WERI-Rb-1 (cell line): ENCODE measurements at regions not wholly inside any gene's neighbourhood (a gene's known extent, or its start where the extent isn't known, plus 50 kb on each side); places are given as distances from the start of the nearest gene placed in this dataset.

Experiments
- DNase-seq: peaks from one replicate; pipeline ENCODE4 v3.0.0-alpha.2; 2020
- H3K27ac ChIP-seq: fragments of 250-450 bp; sonication (Bioruptor Pico); 2 replicates; pipeline ENCODE4 v1.5.1; 2020; ENCODE audit warnings: mild to moderate bottlenecking, moderate library complexity
- H3K27me3 ChIP-seq: fragments of 250-450 bp; sonication (Bioruptor Pico); 2 replicates; pipeline ENCODE4 v1.5.1; 2021; ENCODE audit warnings: mild to moderate bottlenecking, low read depth, moderate library complexity; ENCODE audit not compliant: insufficient read depth, severe bottlenecking
- H3K36me3 ChIP-seq: fragments of 250-450 bp; sonication (Bioruptor Pico); 2 replicates; pipeline ENCODE4 v1.5.1; 2020; ENCODE audit warnings: mild to moderate bottlenecking, moderate library complexity
- H3K4me3 ChIP-seq: 2 replicates; pipeline ENCODE4 v1.5.1; 2011; ENCODE audit warnings: low read depth, mild to moderate bottlenecking, control low read depth, low read length
- H3K9me3 ChIP-seq: fragments of 250-450 bp; sonication (Bioruptor Pico); 2 replicates; pipeline ENCODE4 v1.5.1; 2021; ENCODE audit warnings: mild to moderate bottlenecking, moderate library complexity; ENCODE audit not compliant: severe bottlenecking
- CTCF ChIP-seq: IDR thresholded peaks from 2 replicates; pipeline ENCODE4 v1.5.1; 2011; ENCODE audit warnings: low read depth, mild to moderate bottlenecking, control low read depth, inconsistent platforms, low read length

- no peaks in the 10 kb centered on the region for H3K27me3 ChIP-seq
- no peaks in the 10 kb centered on the region for H3K36me3 ChIP-seq
- TF ChIP-seq CTCF = no peak
- DNase-seq = no peak
- H3K9me3 ChIP-seq = no peaks in the 10 kb centered on the region
- no peak overlapping the region for H3K27ac ChIP-seq
- no peak overlapping the region for H3K4me3 ChIP-seq
Measured at GRCh38 chr14:71328183-71328582, 420.9 kb downstream of the PCNX1 start.

- no peak for TF ChIP-seq CTCF
- H3K27ac ChIP-seq = no peak overlapping the region
- no peaks in the 10 kb centered on the region for H3K9me3 ChIP-seq
- no peaks in the 10 kb centered on the region for H3K36me3 ChIP-seq
- H3K27me3 ChIP-seq = no peaks in the 10 kb centered on the region
- DNase-seq = no peak
- H3K4me3 ChIP-seq = no peak overlapping the region
Measured at GRCh38 chr14:71328954-71329353, 421.7 kb downstream of the PCNX1 start.

GRCh38 chr14:71331403-71331802 lies 424.1 kb downstream of the PCNX1 start:
- no peak overlapping the region for H3K27ac ChIP-seq
- no peaks in the 10 kb centered on the region for H3K9me3 ChIP-seq
- DNase-seq = no peak
- H3K4me3 ChIP-seq = no peak overlapping the region
- H3K27me3 ChIP-seq = no peaks in the 10 kb centered on the region
- H3K36me3 ChIP-seq = no peaks in the 10 kb centered on the region
- no peak for TF ChIP-seq CTCF

GRCh38 chr14:71332476-71332875 lies 425.2 kb downstream of the PCNX1 start:
- H3K27ac ChIP-seq = no peak overlapping the region
- H3K36me3 ChIP-seq = no peaks in the 10 kb centered on the region
- no peaks in the 10 kb centered on the region for H3K27me3 ChIP-seq
- H3K9me3 ChIP-seq = no peaks in the 10 kb centered on the region
- no peak overlapping the region for H3K4me3 ChIP-seq
- no peak for DNase-seq
- no peak for TF ChIP-seq CTCF

- H3K36me3 ChIP-seq = no peaks in the 10 kb centered on the region
- no peak for DNase-seq
- H3K27ac ChIP-seq = no peak overlapping the region
- TF ChIP-seq CTCF = no peak
- H3K9me3 ChIP-seq = no peaks in the 10 kb centered on the region
- no peak overlapping the region for H3K4me3 ChIP-seq
- H3K27me3 ChIP-seq = no peaks in the 10 kb centered on the region
Measured at GRCh38 chr14:71333705-71334104, 426.4 kb downstream of the PCNX1 start.

GRCh38 chr14:71336489-71337192 lies 429.4 kb downstream of the PCNX1 start:
- no peak for TF ChIP-seq CTCF
- H3K9me3 ChIP-seq = no peaks in the 10 kb centered on the region
- no peak for DNase-seq
- H3K27me3 ChIP-seq = no peaks in the 10 kb centered on the region
- H3K36me3 ChIP-seq = no peaks in the 10 kb centered on the region
- H3K27ac ChIP-seq = no peak overlapping the region
- no peak overlapping the region for H3K4me3 ChIP-seq
